ENCODE measurements at regions not wholly inside any gene's neighbourhood (a gene's known extent, or its start where the extent isn't known, plus 50 kb on each side); places are given as distances from the start of the nearest gene placed in this dataset.

- no peak overlapping the region for H3K9ac ChIP-seq (ENCODE audit: insufficient read depth, low read length, poor library complexity, severe bottlenecking)
- no peak overlapping the region for H2AFZ ChIP-seq (ENCODE audit: insufficient read depth, low read depth, low read length, poor library complexity, severe bottlenecking)
- peaks cover 0 to 5% (median 0%) of the 10 kb centered on the region in 7 donors for H3K9me3 Mint-ChIP-seq
- no peaks in the 10 kb centered on the region for H3K9me3 ChIP-seq (replicated peaks in 1 of 2; ENCODE audit: control insufficient read depth in 1 of 2, insufficient read depth in 1 of 2, low read length in 2 of 2)
- H3K36me3 Mint-ChIP-seq: no peaks in the 10 kb centered on the region
- no peak for DNase-seq
- no peaks in the 10 kb centered on the region for H3K79me2 ChIP-seq (ENCODE audit: insufficient read depth, low read length)
- no peak overlapping the region for H3K4me3 Mint-ChIP-seq
- peaks cover 7% of the 10 kb centered on the region in 2 donors for H3K4me1 ChIP-seq (ENCODE audit: control insufficient read depth in 1 of 2, insufficient read depth in 2 of 2, low read length in 2 of 2)
- peaks cover 3 to 5% (median 5%) of the 10 kb centered on the region in 3 donors for H3K27me3 Mint-ChIP-seq (ENCODE audit: low read depth in 3 of 3)
- intact Hi-C loops (cut with micrococcal nuclease): no loop called here
- no peak for TF ChIP-seq CTCF (IDR thresholded peaks at IDR 0.05)
- H3K27ac ChIP-seq (ENCODE audit: low read depth in 1 of 2, low read length in 2 of 2): no peak overlapping the region
- H3K4me2 ChIP-seq (replicated peaks; ENCODE audit: extremely low read depth, low read length, poor library complexity, severe bottlenecking): no peak overlapping the region
- H3K27ac Mint-ChIP-seq: no peak overlapping the region
- H3K27me3 ChIP-seq (ENCODE audit: control insufficient read depth in 2 of 2, insufficient read depth in 2 of 2, low read length in 2 of 2): no peaks in the 10 kb centered on the region
- whole genome bisulfite sequencing (ENCODE audit: insufficient coverage): 78% methylated on average over 1 of the region's 4 CpGs
- H3K36me3 ChIP-seq (replicated peaks in 1 of 2; ENCODE audit: control insufficient read depth in 1 of 2, insufficient read depth in 2 of 2, low read length in 2 of 2): no peaks in the 10 kb centered on the region
- H3K4me1 Mint-ChIP-seq: peaks cover 15% of the 10 kb centered on the region
- H4K20me1 ChIP-seq (ENCODE audit: insufficient read depth, low read length): no peaks in the 10 kb centered on the region
- H3K4me3 ChIP-seq (replicated peaks in 1 of 3; ENCODE audit: low read depth in 2 of 3, low read length in 3 of 3): no peak overlapping the region
These were observed 76.9 kb downstream of the MRPL46 start for GRCh38 chr15:88390164-88390901.

GRCh38 chr15:88389120-88389519, 78.1 kb downstream of the MRPL46 start:
- Mint-ChIP-seq H3K36me3 (no peaks in the 10 kb centered on the region), H3K27ac (no peak overlapping the region), H3K9me3 (peaks cover 0 to 5% (median 0%) of the 10 kb centered on the region in 7 donors), H3K4me3 (no peak overlapping the region), H3K27me3 (ENCODE audit: low read depth in 3 of 3) (peaks cover 8 to 10% (median 8%) of the 10 kb centered on the region in 3 donors), H3K4me1 (peaks cover 15% of the 10 kb centered on the region)
- Histone ChIP-seq H3K4me1 (ENCODE audit: control insufficient read depth in 1 of 2, insufficient read depth in 2 of 2, low read length in 2 of 2) (peaks cover 7% of the 10 kb centered on the region in 2 donors), H2AFZ (ENCODE audit: insufficient read depth, low read depth, low read length, poor library complexity, severe bottlenecking) (no peak overlapping the region), H3K27me3 (ENCODE audit: control insufficient read depth in 2 of 2, insufficient read depth in 2 of 2, low read length in 2 of 2) (peaks cover 0 to 3% of the 10 kb centered on the region in 2 donors), H3K4me2 (replicated peaks; ENCODE audit: extremely low read depth, low read length, poor library complexity, severe bottlenecking) (no peak overlapping the region), H3K36me3 (replicated peaks in 1 of 2; ENCODE audit: control insufficient read depth in 1 of 2, insufficient read depth in 2 of 2, low read length in 2 of 2) (no peaks in the 10 kb centered on the region), H3K4me3 (replicated peaks in 1 of 3; ENCODE audit: low read depth in 2 of 3, low read length in 3 of 3) (no peak overlapping the region), H3K9me3 (replicated peaks in 1 of 2; ENCODE audit: control insufficient read depth in 1 of 2, insufficient read depth in 1 of 2, low read length in 2 of 2) (no peaks in the 10 kb centered on the region), H4K20me1 (ENCODE audit: insufficient read depth, low read length) (no peaks in the 10 kb centered on the region), H3K79me2 (ENCODE audit: insufficient read depth, low read length) (no peaks in the 10 kb centered on the region), H3K9ac (ENCODE audit: insufficient read depth, low read length, poor library complexity, severe bottlenecking) (no peak overlapping the region), H3K27ac (ENCODE audit: low read depth in 1 of 2, low read length in 2 of 2) (no peak overlapping the region)
- WGBS (ENCODE audit: insufficient coverage): 94% methylated on average over 2 of the region's 5 CpGs
- TF ChIP-seq CTCF (IDR thresholded peaks at IDR 0.05): no peak
- intact Hi-C loops (cut with micrococcal nuclease): no loop called here
- no peak for DNase-seq

Data from CD14-positive monocyte (primary cell).